GM23248 (cell line): ENCODE measurements at regions not wholly inside any gene's neighbourhood (a gene's known extent, or its start where the extent isn't known, plus 50 kb on each side); places are given as distances from the start of the nearest gene placed in this dataset.

Experiments used
- EZH2 ChIP-seq: fragments of 200-600 bp; sonication (generic); IDR thresholded peaks from 2 replicates; pipeline ENCODE4 v1.6.1; 2018; ENCODE audit warnings: antibody characterized with exemption, mild to moderate bottlenecking; ENCODE audit not compliant: insufficient read depth, poor library complexity, severe bottlenecking
- EZH2phosphoT487 ChIP-seq: fragments of 200-600 bp; sonication (generic); IDR thresholded peaks from 2 replicates; pipeline ENCODE4 v1.6.1; 2018; ENCODE audit warnings: antibody characterized with exemption, moderate library complexity, mild to moderate bottlenecking, low read depth; ENCODE audit not compliant: insufficient read depth

DNA sequence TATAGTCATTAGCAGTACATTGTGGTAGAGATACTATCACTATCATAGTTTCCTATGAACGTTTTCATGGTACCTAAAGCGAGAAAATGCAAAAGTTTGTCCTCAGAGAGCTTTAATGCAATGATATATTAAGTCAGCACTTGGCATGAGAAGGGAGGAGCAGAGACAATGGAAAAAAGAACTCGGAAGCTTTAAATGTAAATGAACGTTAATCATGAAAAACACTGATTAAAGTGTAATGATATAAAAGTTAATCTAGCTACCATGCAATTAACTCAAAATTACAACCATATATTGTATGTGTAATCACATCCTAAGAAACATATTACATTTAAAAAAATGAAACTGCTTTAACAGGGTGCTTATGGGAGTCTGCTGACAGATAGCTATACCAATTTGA lies 282.7 kb downstream of the HDGFL1 start:
- TF ChIP-seq EZH2phosphoT487 = no peak
- no peak for TF ChIP-seq EZH2
